DMS53 treated with DMSO at 0.1 percent for 48 hours (cell line): ENCODE measurements at regions not wholly inside any gene's neighbourhood (a gene's known extent, or its start where the extent isn't known, plus 50 kb on each side); places are given as distances from the start of the nearest gene placed in this dataset.
"Not testable (repeated sequence)": the region's sequence is repeated elsewhere in the genome, so short reads cannot be mapped to it uniquely, and the experiment has no call there.

Experiments used
- DNase-seq: peaks from one replicate; lab custom pipeline; 2025; ENCODE audit not compliant: unreplicated experiment; lab: John Stamatoyannopoulos, UW

DNA sequence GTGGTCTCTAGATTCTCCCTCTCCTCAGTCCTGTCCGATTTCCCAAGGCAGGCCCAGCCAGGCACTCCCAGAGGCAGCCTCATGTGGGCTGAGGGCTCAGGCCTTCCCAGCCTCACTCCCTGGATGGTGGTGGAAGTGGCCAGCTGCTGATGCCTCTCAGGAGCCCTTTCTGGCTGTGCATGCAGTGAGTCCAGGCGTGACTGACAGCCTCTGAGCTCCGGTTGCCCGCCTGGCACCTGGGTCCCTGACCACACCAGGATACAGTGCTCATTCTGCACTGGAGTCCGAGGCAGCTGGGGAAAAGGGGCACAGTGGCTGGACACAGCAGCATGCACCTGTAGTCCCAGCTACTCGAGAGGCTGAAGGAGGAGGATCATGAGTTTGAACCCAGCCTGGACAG, 132.6 kb downstream of the CUL2 start:
- no peak for DNase-seq

DNA sequence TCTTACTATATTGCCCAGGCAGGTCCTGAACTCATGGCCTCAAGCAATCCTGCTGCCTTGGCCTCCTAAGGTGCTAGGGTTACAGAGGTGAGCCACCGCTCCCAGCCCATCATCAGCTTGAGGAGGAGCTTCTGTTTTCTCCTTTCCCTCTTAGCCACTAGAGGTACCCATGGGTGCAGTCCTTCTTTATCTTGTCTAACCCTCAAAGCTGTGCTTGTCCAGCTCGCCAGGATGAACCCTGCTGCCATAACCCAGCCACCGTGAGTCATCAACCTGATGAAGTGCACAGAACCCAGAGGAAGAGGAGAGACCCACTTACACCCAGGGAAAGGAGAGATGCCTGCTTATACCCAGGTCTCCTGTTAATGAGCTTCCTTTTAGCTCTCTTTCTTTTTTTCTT, 133.4 kb downstream of the CUL2 start:
- no peak for DNase-seq

DNA sequence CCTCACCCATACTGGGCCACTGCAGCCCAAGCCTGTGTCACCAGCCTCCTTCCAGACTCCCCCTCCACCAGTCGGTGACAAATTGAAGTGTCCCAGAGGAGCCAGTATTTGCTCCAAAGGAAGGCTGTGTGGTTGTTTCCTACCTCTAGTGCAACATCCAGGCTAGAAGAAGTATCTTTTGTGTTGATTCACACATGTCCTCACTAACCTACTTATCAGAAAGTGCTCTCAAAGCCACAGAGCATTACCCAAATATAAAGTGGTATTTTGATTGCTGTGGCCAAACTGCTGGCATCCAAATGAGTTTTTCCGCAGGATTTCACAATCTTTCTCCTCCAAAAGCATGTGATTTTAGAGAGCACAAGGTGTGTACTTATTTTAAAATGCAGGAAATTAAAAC, 134.8 kb downstream of the CUL2 start:
- no peak for DNase-seq

DNA sequence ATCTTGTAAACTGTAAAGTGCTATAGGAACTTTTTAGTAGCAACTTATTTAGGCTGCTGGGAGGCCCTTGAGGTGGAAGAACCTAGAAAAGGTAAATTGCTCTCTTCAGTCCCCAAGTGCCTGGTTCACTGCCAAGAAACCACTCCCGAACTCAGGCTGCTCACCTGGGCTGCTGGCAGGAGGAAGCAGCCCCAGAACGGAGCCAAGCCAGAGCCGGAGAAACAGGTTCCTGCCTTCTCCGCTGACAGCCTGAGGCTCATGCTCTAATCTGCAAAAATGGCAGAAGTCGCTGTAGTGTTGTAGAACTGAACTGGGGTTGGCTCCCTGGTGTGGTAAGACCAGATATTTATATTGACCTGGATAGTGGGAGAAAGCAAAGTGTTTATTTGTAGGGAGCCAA, 136.0 kb downstream of the CUL2 start:
- DNase-seq: peak; percentile 52

DNA sequence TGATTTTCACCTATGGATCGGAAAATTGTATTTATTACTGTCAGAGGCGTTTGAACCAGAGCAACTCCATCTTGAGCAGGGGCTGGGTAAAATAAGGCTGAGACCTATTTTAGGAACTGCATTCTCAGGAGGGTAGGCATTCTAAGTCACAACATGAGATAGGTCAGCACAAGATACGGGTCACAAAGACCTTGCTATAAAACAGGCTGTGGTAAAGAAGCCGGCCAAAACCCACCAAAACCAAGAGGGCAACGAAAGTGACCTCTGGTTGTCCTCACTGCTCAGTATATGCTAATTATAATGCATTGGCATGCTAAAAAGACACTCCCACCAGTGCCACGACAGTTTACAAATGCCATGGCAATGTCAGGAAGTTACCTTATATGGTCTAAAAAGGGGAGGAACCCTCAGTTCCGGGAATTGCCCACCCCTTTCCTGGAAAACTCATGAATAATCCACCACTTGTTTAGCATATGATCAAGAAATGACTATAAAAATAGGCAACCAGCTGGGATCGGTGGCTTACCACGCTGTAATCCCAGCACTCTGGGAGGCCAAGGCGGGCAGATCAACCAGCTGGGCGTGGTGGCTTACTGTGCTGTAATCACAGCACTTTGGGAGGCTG, 136.3 kb upstream of the PARD3 start:
- DNase-seq: not testable (repeated sequence)

DNA sequence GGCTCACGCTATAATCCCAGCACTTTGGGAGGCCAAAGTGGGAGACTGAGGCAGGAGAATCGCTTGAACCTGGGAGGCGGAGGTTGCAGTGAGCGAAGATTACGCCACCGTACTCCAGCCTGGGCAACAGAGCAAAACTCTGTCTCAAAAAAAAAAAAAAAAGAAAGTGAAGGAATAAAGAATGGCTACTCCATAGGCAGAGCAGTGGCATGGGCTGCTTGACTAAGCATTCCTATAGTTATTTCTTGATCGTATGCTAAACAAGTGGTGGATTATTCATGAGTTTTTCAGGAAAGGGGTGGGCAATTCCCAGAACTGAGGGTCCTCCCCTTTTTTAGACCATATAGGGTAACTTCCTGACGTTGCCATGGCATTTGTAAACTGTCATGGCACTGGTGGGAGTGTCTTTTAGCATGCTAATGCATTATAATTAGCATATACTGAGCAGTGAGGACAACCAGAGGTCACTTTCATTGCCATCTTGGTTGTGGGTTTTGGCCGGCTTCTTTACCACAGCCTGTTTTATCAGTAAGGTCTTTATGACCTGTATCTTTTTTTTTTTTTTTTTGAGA, 130.9 kb upstream of the PARD3 start:
- not testable (repeated sequence) for DNase-seq

DNA sequence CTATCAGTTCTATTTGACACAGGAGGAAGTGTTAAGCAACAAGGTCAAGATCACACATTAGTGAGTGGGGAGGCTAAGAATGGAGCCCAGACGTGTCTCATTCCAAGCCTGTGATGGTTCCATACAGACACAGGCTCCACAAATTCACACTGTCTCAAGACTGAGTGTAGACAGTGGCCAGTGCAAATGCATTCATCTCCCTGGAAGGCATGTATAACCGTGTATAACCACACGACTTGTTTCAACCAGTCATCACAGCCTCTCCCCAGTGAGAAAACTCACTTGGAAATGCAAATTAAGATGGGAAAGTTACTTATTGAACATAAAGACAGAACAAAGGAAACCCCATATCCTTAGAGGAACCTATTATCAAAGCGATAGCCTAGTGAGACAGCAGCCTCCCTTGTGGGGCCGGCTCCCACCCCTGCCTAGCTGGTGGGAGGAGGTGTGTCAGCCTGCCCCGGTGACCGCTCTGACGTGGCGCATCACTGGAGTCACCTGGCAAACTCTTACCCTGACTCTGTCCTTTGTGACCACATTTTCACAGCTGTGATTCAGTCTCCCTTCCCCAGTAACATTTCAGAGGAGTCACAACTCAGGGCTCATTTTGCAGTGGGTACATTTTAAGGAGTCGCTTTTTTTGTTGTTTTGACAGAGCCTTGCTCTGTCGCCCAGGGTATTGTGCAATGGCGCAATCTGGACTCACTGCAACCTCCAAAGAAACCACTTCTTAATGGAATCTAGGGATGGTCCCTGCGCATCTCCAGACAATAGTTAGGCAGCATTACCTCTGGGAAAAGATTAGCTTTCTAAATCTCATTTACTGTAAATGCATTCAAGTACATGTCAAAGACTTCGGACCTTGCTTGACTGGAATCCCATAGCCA, 126.6 kb upstream of the PARD3 start:
- DNase-seq: no peak

DNA sequence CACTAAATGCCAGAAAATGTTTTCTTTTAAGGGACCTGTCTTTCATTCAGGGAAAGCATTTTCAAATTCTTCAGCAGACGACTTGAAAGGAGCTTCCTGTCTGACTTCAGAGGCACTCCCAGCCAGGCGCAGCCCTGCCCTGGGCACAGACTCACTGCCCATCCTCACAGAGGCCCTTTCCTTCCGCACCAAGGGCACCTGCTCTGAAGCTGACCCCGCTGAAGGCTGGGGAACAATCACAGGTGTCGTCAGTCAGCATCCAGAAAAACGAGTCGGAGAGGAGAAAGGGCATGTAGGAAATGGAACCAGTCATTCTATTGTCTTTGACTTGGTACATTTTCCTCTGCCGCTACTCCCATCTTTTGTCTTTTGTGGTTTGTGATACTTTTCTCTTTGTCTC, 125.3 kb upstream of the PARD3 start:
- DNase-seq: no peak

DNA sequence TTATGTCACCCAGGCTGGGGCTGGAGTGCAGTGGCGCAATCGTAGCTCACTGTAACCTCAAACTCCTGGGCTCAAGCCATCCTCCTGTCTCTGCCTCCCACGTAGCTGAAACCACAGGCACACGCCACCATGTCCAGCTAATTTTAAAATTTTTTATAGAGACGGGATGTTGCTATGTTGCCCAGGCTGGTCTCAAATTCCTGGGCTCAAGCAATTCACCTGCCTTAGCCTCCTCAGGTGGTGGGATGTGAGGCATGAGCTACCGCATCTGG, 123.2 kb upstream of the PARD3 start:
- no peak for DNase-seq

DNA sequence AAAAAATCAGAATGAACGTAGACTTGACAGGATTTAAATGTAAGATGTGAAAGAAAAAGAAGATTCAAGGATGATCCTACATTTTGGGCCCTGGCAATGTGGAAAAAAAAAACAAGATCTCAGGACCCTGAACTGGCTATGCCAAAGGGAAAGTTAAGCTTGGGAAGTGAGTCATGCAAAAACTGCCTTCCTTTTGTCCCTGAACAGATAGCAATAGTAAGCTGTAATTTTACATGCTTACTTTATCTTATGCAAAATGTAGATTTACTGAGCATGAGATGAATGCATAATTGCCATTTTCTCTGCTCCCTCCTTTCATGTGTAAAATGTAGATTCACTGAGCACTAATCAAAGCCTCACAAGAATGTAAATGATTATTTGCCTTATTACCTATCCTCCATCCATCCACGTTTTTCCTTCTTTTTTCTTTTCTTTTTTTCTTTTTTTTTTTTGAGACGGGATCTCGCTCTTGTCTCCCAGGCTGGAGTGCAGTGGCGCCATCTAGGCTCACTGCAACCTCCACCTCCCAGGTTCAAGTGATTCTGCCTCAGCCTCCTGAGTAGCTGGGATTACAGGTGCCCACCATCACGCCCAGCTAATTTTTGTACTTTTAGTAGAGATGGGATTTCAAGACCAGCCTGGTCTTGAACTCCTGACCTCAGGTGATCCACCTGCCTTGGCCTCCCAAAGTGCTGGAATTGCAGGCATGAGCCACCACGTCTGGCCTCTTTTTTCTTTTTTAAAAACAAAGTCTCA, 122.7 kb upstream of the PARD3 start:
- DNase-seq: not testable (repeated sequence)

DNA sequence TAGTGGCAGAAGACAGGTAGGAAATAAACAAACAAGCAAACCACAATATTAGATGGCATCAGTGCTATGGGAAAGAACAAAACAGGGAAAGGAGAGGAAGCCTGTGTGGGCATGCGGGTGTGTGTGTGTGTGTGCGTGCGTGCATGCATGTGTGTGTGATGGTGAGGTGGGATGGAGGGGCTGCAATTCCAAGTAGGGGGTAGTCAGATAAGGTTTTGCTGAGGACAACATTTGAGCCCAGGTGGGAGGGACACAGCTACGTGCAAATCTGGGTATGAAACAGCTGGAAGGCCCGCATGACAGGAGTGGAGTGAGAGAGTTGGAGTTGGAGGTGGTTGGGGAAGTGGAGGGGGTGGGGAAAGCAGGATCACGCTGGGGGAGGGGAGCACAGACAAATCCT, 121.0 kb upstream of the PARD3 start:
- DNase-seq: no peak

DNA sequence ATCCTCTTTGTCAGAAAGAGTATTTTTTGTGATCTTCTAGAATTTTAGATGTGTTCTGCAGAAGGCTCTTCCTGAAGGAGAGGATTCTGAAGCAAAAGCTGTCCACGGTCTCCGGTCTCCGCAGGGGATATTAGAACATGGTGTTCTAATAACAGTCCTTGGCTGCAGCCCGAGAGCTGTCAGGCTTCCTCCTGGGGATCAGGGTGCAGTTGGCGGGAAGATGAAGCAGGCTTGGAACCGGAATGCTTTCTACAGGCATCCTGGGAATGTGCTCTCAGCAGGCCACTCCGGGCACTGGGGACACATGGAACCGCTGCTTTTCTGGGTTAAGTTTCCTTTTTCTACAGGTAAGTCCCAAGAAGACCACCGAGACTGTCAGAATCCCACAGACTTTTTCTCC, 118.6 kb upstream of the PARD3 start:
- DNase-seq: no peak

DNA sequence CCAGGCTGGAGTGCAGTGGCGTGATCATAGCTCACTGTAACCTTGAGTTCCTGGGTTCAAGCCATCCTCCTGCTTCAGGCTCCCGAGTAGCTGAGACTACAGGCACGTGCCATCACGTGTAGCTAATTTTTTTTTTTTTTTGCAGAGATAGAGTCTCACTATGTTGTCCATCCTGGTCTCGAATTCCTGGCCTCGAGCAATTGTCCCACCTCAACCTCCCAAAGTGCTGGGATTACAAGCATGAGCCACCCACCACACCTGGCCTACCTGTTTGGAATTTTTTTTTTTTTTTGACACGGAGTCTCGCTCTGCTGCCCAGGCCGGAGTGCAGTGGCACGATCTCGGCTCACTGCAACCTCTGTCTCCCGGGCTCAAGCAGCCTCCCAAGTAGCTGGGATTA, 117.1 kb upstream of the PARD3 start:
- no peak for DNase-seq

DNA sequence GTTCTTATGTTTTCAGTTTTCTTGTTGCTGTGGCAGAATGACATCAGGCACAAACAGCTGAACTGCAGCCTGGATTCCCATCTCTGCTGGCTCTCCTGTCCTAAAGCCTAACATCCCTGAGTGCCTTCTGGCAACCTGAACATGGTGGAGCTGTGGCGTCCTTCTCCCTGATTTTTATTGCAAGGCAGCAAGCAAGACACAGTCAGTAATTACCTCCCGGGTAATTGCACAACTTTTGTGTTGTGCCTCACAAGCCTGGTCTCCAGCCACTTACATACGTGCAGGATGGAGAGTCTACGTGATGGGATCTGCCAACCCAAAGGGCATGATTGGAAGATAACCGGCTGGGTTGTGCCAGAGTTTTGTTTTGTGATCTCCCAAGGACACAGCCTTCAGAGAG, 116.1 kb upstream of the PARD3 start:
- no peak for DNase-seq

DNA sequence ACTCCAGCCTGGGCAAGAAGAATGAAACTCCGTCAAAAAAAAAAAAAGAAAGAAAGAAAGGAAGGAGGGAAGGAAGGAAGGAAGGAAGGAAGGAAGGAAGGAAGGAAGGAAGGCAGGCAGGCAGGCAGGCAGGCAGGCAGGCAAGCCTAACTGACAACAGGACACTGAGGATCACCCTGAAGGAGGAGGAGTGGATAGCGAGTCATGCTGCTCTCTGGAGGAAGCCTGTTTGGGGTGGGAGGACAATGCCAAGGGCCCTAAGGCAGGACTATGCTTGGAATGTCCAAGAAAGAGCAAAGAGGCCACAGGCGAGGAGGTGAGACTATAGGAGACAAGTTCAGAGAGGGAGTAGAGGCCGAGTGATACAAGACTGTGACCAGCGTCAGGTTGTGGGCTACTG, 107.0 kb upstream of the PARD3 start:
- DNase-seq: no peak

DNA sequence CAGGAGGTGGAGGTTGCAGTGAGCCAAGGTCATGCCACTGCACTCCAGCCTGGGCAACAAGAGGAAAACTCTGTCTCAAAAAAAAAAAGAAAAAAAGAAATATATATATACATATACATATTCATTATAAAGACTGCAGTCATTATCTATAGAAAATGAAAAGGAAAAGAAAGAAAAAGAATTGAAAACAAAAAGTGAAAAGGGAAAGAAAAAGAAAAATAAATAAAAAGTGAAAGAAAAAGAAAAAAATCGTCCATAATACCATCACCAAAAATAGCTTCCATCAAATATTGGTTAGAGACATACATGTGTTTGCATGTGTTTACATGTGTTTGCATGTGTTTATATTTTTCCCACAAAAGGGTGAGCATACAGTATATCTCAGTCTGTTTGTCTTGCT, 105.5 kb upstream of the PARD3 start:
- DNase-seq: no peak

DNA sequence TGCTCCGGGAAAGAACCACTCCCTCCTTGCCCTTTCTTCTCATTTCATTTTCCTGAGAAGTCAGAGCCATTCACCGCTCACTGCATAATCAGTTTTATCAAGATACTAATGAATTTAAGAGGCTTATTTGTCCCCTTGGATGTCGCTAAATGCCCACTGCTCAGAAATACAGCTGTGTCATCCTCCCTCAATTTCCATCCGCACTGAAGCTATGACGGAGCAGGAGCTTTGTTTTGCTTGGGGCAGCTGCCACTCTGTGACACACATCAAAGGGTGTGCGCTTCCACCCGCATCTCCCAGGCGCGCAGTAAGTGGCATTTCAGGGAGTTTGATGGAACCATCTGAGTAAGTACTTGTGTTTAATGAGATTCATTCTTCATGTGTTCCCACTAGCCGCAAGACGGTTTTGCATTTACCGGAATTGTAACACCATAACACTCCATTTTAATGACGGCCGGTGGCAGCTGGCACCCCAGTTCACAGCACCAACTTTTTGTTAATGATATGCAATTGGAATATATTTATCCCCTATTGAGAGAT, 103.8 kb upstream of the PARD3 start:
- DNase-seq: peak; percentile 49

DNA sequence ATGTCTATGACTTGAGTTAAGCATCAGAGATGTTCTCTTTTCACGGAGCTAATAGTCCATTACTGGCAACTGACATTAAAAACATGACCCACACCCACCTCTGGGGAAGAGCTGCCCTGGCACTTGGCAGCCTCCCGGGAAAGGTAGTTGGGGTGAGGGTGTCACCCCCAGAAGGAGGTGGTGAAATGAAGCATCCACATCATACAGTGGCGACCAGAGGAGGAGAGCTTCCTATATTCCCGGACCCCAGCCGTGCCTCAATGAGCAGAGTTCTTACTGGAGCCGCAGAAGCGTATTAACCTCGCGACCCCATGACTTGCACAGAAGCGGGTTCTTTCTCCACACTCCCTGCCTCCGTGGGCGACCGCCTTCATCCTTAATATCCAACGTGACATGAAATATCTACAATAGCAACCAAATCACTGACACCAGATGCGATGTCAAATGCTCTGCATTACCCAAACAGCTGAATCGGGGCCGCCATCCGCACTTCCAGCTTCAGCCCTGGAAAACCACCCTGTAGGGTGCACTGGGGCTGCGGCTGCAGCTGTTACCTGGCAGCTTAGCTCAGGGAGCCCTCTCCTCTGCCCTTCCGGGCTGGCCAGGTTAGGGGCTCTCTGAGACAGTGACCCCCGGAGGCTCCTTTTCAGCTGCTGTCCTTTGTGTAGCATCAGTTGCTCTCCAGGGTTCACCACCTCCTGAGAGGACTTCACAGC, 103.1 kb upstream of the PARD3 start:
- DNase-seq: no peak

DNA sequence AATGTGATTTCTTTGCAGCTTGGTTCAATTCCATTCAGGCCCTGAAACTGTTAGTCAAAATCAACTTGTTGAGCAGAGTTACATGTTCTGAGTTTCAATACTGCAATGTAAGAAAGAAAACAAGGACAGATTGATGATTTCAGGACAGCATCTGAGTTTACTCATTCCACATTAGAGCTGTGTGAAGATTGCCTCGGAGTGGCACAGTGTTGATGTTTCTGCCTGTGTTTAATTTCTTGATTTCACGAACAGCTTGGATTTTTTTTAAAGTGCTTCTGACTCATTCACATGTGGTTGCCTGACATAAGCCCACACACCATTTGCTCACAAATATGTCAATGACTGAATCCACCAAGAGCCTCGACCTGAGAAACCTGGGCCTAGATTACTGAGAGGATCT, 101.2 kb upstream of the PARD3 start:
- DNase-seq: no peak

DNA sequence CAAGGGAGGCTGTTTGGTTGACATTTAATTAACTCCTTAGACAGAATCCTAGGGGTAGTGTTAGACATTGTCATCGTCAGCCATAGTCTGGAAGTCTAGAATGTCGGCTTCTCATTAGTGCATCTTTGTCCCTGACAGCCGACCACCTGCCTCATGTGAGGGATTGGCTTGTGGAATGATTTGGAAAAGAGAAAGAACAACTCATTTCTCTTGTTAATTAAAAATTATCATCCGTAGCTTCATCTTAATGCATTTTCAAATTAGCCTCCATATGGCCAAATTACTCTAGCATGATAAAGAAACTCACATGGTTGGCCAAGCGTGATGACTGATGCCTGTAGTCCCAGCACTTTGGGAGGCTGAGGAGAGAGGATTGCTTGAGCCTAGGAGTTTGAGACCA, 97.7 kb upstream of the PARD3 start:
- no peak for DNase-seq

DNA sequence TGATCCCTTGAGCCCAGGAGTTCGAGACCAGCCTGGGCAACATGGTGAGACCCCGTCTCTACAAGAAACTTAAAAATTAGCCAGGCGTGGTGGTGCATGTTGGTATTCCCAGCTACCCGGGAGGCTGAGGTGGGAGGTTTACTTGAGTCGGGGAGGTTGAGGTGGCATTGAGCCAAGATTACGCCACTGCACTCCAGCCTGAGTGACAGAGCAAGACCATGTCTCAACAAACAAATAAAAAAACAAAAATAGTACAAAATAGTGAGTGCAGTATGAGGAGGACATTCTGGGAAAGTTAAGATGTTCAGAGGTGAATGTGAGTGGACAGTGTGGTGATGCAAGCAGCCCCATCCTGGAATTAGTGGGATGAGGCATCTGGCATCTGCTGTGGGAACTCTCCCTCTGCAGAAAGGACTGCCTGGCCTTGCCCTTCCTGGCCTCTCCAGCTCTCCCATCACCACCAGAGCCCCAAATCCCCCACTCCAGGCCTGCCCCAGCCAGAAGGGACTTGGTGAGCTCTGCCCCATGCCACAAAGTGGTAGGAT, 96.6 kb upstream of the PARD3 start:
- DNase-seq: no peak
